ENCODE measurements at regions not wholly inside any gene's neighbourhood (a gene's known extent, or its start where the extent isn't known, plus 50 kb on each side); places are given as distances from the start of the nearest gene placed in this dataset.

DNA sequence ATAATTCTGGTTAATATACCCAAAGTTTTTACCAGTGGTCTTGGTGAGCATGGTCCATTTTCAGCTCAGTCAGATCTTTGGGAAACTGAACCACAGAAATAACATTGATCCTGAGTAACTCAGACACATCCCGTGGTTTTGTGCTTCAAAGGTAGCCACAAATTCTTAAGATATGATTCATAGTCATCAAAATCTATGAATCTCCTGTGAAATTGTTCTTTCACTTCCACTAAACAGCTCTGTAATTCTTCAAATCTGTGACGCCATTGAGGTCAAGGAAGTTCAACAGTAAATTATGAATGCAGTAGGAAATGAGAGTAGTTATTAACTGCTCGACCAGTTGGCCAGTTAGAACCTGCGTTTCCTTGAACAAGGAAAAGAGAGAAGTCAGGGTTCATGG is 147.3 kb downstream of the IRS1 start:
- DNase-seq = no peak

DNA sequence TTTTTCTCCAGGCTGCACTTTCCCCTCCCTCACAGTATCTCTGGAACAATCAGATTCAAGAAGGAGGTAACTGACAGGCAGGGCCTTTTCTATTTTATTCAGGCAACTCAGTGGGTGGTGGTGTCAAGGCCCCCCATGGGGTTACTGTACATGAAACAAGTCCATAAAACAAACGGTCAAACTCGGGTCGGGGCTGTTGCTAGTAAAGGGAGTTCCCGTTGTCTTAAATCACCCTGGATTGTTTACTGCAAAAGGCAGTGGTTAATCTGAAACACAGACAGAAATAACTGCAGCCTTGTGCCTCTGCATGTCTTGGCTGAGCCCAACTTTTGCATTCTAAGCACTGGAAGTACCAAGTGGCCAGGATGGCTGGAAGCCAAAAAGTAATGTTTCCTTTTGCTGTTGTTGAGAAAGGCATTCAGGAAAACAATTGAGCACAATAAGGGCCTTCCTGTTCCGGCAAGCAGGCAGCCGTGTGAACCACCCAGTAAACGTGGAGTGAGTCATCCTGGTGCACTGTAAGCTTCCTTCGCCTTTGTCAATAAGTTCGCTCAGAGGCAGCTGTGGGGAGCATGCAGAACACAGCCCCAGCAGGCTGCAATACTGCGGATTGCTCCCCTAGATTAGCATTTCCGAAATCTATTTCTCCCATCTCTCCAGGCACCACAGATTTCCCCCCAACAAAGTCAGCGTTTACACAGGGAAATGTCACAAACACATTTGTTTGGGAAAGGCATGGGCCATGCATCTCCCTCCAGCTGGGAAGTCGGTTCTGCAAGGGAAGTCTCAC is 149.6 kb downstream of the IRS1 start:
- DNase-seq = peak in 2 of 3 experiments; percentile 32 to 50

DNA sequence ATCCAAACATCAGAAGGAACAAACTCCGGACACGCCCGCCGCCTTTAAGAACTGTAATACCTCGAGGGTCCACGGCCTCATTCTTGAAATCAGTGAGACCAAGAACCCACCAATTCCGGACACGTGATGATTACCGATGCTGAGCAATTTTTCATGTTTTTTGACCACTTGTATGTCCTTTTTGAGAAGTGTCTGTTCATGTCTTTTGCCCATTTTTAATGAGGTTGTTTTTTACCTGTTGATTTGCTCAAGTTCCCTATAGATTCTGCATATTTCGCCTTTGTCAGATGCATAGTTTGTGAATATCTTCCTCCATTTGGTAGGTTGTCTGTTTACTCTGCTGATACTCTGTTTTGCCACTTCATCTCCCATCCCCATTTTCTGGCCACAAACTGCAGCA is 150.4 kb downstream of the IRS1 start:
- DNase-seq = no peak

DNA sequence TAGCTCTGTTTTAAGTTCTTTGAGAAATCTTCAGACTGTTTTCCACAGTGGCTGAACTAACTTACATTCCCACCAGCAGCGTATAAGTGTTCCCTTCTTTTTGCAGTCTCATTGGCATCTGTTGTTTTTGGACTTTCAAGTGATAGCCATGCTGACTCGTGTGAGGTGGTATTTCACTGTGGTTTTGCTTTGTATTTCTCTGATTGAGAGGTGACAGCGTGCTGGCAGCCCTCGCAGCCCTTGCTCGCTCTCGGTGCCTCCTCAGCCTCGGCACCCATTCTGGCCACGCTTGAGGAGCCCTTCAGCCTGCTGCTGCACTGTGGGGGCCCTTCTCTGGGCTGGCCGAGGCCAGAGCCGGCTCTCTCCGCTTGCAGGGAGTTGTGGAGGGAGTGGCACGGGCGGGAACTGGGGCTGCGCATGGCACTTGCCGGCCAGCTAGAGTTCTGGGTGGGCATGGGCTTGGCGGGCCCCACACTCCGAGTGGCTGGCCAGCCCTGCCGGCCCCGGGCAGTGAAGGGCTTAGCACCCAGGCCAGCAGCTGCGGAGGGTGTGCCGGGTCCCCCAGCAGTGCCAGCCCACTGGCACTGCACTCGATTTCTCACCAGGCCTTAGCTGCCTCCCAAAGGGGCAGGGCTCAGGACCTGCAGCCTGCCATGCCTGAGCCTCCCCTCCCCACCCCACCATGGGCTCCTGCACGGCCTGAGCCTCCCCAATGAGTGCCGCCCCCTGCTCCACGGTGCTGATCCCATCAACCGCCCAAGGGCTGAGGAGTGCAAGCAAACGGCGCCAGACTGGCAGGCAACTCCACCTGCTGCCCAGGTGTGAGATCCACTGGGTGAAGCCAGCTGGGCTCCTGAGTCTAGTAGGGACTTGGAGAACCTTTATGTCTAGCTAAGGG is 151.8 kb downstream of the IRS1 start:
- DNase-seq = no peak

DNA sequence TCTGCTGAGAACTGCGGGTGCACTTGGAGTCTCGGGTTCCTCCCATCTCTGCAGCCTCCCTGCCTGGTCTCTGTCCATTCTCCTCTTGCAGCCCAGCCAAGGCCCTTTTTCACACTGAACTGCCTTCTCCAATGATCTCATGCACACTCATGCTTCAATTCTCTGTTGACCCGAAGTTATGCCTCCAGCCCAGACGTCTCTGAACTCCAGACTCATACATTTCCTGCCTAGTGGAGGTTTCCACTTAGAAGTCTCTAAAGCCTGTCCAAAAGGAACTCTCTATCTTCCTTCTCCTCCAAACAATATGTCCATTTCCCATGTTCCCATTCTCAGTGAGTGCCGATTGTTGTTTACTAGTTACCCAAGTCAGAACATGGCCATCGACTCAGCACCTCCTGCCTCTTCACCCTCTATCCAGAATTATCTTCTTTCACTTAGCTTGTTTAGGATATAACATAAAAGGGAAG is 155.2 kb downstream of the IRS1 start:
- no peak for DNase-seq

DNA sequence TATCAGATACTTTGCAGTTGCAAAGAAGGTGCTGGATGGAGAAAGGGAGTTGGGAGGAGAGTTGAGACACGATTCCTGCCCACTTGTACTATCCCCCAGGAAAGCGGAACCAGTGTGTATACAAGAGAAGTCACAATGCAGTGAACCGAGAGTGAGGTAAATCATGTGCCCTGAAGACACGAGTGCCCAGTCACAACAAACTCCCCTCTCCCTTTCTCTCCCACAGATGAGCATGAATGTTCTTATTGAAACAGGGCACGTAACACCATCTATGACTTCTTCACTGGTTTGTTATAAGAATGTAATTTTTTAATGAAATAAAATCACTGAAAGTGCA is 155.7 kb downstream of the IRS1 start:
- no peak for DNase-seq

DNA sequence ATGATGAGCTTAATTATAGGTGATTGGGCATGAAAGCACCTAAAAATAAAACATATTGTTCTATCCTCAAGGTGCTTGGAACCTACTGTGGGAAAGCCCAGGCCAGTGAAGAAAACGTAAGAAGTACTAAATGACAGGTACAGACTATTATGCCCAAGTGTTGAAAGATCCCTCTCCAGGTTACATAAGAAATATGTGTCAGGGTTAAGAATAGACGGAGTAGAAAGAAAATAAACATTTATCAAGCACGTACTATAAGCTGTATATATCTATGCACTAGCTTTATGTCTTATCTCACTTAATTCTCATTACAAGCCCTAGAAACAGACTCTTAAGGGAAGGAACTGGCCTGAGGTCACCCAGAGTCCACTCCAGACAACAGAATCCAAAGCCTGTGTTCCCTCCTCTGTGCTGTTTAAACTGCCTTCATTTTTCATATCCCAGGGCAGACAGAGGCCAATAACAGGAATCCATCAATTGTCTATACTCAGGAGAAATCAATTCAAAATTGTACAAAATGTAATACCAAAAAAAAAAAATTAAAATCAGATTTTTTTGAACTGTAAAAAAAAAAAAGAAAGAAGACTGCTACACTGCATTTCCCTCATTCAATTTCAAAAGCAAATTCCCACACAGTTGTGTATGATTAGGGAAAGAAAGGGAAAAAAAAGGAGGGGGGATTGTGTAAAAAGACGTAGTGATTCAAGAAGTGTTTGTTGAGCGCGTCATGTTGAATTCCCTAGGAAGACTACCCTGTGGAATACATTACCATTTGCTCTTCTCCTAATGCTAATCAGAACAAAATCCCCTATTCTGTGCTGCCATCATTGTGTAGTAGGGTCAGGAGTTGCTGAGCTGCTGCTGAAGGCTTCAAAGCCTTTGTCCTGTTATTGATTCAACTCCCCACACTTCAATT is 156.3 kb downstream of the IRS1 start:
- no peak for DNase-seq

DNA sequence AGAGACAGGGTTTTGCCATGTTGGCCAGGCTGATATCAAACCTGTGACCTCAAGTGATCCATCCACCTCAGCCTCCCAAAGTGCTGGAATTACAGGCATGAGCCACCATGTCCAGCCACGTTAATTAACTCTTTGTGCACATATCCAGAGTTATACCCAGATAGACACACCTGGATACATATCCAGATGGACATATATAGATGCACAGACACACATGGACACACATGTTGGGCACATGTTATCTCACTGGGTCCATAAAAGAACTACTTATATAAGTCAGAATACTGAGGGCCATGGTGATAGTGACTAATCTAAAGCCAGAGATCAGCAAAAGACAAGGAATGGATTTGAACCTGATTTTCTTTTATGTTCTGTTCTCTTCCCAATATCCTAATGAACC is 158.6 kb downstream of the IRS1 start:
- no peak for DNase-seq

DNA sequence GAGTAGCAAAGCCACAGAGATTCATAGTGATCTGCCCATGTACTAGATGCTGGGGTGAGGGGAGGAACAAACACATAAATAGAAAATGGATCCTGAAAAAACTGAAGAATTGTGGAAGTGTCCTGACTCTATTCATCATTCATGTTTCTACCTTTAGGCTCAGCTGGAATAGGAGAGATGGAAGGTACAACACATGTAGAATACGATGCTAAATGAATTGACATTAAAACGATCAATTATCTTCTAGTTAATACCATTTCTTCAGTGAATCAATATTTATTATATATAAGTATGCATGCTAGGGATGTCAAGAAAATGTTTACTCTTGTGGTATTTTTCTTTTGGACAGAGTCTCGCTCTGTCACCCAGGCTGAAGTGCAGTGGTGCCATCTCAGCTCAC is 159.1 kb downstream of the IRS1 start:
- DNase-seq = no peak

DNA sequence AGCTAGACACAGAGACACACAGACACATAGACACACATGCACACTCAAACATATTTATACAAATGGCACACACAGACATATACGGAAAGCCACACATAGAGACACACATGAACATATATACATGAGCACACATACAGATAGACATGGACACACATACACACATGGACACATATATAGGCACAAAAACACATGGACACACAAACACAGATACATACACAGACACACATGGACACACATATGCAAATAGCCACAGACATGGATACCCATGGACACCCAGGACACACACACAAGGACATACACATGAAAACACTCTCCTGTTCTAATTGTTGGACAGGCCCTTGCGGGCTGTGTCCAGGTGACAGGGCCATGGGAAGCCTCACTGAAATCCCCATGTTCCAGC is 160.1 kb downstream of the IRS1 start:
- no peak for DNase-seq

DNA sequence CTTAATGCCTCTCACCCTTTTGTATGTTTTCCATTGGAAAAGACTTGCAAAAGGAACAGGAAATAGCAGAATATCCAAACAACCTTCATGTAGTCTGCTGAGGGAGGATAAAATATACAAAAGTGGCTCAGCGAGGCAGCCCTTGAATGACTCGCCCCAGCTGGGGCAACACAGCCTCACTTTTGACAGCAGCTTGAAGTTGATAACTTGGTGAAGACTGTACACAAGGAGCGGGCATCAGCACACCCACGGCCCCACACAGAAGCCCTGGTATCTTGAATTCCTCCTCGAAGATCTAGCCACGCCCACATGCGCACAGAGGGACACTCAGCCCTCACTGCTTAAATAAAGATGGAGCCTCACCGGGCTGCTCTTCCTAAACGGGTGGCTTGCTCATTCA is 161.0 kb downstream of the IRS1 start:
- DNase-seq = no peak

DNA sequence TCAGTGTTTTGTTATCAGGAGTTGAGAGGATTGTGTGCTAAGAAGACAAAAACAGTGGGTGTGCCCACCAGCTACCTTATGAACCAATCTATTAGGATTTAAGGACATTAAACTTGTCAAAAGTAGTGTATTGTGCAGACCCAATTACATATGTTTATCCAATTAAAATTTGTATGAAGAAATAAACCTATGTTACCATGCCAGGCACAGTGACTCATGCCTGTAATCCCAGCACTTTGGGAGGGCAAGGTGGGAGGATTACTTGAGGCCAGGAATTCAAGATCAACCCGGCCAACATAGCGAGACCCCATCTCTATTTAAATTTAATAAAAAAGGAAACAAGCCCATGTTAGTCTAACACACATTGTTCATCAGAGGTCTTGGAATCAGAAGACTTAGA is 162.2 kb downstream of the IRS1 start:
- no peak for DNase-seq

DNA sequence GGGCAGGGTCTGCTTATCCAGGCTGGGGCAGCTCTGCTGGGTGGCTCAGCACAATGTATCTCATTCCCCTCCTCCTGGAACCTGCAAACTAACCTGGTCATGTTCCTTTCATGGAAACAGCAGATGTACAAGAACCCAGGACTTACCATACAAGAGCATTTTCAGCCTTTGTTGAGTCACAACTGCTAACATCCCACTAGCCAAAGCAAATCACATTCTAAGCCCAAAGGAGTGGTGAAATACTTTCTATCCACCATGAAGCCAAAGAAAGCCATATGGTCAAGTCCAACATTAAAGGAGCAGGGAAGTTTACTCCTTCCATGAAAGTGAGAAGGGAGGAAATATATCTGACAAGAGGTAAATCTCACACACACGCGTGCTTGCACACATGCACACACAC is 163.0 kb downstream of the IRS1 start:
- no peak for DNase-seq

DNA sequence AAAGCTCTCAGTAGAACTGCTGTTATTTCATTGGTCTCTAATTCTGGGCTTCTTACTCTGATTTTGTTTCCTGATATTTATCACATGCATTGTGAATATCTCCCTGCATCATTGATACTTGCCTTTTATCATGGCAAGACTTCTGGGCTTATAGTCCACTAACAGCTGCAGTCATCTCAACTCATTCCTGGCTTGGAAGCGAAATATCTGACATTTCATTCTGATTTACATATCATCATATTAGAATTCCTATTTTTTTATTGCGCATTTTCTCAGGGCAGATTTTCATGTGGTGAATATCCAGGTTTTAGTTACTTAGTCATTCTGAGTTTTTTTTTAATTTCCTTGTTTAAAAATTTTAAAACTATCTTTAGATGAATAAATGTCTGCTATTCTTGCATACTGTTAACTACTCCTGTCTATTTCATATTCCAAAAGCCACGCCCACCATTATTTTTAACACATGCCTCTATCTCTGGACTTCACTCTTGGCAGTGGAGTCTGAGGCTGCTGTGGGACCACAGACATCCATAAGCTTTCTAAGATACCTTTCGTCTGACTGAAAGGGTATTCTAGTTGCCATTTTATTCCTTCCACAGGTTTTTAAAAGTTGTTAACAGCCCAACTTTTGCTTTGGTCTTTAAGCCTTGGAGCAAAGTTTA is 164.5 kb downstream of the IRS1 start:
- DNase-seq = no peak

DNA sequence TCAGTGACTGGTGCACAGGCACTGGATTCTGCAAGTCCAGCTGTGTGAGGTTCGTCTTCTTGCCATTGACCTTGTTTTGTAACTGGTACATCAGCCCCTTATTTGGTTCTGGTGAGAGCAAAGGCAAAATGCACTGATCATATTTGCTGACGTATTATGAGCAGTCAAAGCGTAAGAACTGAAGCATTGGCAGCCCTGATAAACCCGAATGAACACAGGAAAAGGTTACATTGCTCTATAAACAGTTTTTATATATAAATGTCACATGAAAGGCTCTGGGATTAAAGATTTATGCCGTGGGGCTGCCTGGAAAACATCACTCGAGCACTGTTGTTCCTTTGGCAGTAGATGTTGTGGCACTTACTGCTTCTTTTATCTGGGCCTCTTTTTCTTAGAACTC is 167.9 kb downstream of the IRS1 start:
- no peak for DNase-seq

DNA sequence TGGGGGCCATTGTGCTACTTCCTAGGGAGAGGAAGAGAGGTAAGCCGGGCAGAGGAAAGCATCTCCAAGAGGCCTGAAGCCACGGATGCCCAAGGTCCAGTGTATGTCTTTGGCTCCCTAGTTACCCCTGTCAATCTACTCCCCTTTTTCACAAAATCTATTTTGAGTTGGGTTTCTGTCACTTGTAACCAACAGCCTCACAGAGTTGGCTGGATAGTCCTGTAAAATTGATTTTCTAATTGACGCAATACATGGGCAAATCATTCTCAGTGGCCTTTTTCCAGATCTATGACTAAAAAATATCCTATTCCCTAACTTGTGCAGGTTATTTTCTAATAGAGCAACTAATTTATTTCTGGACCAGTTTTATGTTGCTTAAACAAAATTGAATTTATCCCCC is 168.4 kb downstream of the IRS1 start:
- DNase-seq = no peak

DNA sequence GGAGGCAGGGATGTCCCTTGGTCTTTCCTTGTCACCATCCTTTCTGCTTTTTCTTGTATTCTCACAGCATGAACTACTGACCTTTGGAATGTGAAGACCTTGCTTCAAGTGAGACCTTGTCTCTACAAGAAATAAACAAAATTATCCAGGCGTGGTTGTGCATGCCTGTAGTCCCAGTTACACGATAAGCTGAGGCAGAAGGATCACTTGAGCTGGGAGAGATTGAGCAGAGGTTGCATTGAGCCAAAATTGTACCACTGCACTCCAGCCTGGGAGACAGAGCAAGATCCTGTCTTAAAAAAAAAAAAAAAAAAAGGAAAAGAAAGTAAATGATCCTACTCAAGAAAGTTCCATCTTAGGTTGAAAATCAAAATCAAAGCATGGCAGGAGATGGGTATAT is 173.7 kb downstream of the IRS1 start:
- DNase-seq = no peak

DNA sequence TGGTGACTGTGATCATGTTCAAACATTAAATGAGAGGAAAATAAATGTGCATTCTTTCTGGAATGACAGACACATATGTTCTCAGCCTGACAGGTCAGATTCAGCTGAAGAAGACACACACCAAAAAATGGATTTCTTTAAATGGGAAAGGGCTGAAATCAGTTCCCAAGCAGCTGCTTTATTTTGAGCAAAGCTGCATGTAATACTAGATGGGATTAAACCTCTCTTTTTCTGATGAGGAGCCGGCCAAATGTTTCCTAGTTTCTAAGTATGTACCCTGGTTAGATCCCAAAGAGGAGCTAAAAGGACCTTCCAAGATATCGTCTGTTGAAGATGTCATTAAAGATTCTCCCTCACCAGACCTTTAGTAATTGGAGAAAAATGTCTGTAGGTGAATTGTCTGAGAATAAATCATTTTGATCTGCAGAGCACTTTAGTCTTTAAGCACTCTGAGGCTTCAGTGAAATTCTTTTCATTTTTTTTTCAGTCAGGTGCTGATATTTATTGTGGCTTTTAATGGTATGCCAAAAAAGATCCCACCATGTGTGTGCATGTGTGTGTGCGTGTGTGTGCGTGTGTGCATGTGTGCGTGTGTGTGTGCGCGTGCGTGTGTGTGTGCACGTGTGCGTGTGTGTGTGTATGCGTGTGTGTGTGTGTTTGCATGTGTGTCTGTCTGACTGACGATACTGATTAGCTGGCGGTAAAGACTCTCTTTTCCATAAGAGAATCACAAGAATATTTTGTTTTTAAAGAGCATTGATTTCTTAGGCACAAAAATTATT is 175.8 kb downstream of the IRS1 start:
- no peak for DNase-seq

DNA sequence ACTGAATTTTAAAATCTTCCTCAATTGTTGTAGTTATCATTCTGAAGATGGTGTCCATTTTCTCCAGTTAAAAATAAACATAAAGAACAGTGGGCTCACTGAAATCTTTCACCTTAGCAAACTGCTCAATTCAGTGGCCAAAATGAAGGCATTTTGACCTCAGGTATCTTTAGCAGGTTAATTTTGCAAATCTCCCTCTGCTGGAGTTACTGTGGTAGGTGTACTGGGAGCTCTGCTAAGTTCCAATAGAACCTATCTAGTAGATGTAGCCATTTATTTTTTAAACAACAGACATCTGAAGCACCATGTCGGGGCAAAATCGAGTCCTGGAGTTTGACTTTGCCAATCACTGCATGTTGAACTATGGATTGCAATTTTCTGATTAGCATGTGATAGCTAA is 177.1 kb downstream of the IRS1 start:
- no peak for DNase-seq

DNA sequence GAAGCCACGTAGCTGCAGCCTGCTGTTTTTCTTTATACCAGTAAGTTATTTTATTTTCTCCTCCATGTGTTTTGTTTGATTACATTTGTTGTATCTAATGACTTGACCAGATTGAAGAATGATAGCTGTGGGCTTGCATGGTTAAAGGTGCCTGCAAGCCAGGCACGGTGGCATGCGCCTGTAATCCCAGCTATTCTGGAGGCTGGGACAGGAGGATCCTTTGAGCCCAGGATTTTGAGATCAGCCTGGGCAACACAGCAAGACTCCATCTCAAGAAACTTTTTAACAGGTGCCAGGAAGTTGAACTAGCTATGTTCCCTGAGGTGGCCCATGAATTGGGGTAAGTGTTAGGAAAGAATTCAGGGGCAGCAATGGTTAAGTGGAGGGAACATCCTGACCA is 179.4 kb downstream of the IRS1 start:
- no peak for DNase-seq

DNA sequence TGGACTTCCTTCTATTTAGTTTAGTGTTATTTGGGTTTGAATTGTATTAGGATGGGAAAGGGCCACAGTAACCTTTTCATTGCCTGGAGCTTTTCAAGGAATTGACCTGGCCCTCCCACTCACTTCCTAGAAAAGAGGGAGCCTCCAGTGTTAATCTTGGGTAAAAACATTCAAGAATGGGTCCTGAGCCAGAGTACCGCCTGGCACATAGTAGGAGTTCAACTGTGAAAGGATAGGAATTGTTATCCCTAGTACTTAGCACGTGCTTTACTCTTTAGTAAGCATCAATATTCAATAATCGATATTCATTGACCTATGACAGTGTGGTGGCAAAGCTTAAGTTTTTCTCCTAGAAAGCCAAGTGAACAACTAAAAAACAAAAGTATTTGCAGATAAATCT is 179.9 kb downstream of the IRS1 start:
- DNase-seq = no peak

All from NCI-H1417 (cell line).